Liver (tissue), 8 donors: ENCODE measurements at regions not wholly inside any gene's neighbourhood (a gene's known extent, or its start where the extent isn't known, plus 50 kb on each side); places are given as distances from the start of the nearest gene placed in this dataset.

Experiments used
- DNase-seq: peaks from one replicate; pipeline ENCODE4 v3.0.0-alpha.2; 2017; ENCODE audit warnings: low spot score
- H3K27ac ChIP-seq, 2 donors: one replicate each; pipeline ENCODE4 v1.7.0; 2013; ENCODE audit warnings: inconsistent platforms in 2 of 2, low read length in 2 of 2, control low read depth in 1 of 2, low read depth in 1 of 2, mild to moderate bottlenecking in 1 of 2
- H3K27me3 ChIP-seq, 4 donors: one replicate each; pipeline versions ENCODE4 v1.6.1 to v1.7.0; 2013; ENCODE audit warnings: low read length in 3 of 4, inconsistent platforms in 1 of 4, mild to moderate bottlenecking in 1 of 4, moderate library complexity in 1 of 4; ENCODE audit not compliant: control insufficient read depth in 4 of 4, insufficient read depth in 4 of 4
- H3K36me3 ChIP-seq, 4 donors: one replicate each; pipeline versions ENCODE4 v1.6.1 to v1.7.0; 2013; ENCODE audit warnings: low read length in 3 of 4, mild to moderate bottlenecking in 3 of 4, low read depth in 1 of 4, moderate library complexity in 1 of 4; ENCODE audit not compliant: control insufficient read depth in 4 of 4, insufficient read depth in 3 of 4
- H3K4me1 ChIP-seq, 4 donors: one replicate each; pipeline versions ENCODE4 v1.6.1 to v1.7.0; 2013; ENCODE audit warnings: low read length in 3 of 4, mild to moderate bottlenecking in 3 of 4, moderate library complexity in 1 of 4; ENCODE audit not compliant: control insufficient read depth in 4 of 4, insufficient read depth in 4 of 4
- H3K4me3 ChIP-seq, 3 donors: one replicate each; pipeline versions ENCODE4 v1.6.1 to v1.7.0; 2013; ENCODE audit warnings: low read length in 3 of 3, control low read depth in 1 of 3, low read depth in 1 of 3, mild to moderate bottlenecking in 1 of 3
- H3K9ac ChIP-seq, 2 donors: one replicate each; pipeline ENCODE4 v1.7.0; 2013; ENCODE audit warnings: low read length in 2 of 2, mild to moderate bottlenecking in 2 of 2, moderate library complexity in 2 of 2, control low read depth in 1 of 2, low read depth in 1 of 2
- H3K9me3 ChIP-seq, 4 donors: one replicate each; pipeline versions ENCODE4 v1.6.1 to v1.7.0; 2013; ENCODE audit warnings: low read length in 3 of 4; ENCODE audit not compliant: control insufficient read depth in 4 of 4
- ATF3 ChIP-seq: IDR thresholded peaks from 2 replicates; pipeline ENCODE4 v1.6.1; 2016; ENCODE audit warnings: antibody characterized with exemption
- CTCF ChIP-seq: fragments of 150-350 bp; IDR thresholded peaks from 2 replicates; pipeline ENCODE4 v1.5.1; 2017; ENCODE audit warnings: improper control_type of control experiment, low read depth, low read length; ENCODE audit not compliant: missing input control
- EGR1 ChIP-seq, 2 donors: IDR thresholded peaks; 2 replicates each; pipeline ENCODE4 v1.6.1; 2016 to 2018; ENCODE audit warnings: antibody characterized with exemption in 2 of 2, low read depth in 2 of 2
- FOXA1 ChIP-seq: IDR thresholded peaks from 2 replicates; pipeline ENCODE4 v1.6.1; 2016; ENCODE audit warnings: antibody characterized with exemption
- FOXA2 ChIP-seq: IDR thresholded peaks from 2 replicates; pipeline ENCODE4 v1.6.1; 2016; ENCODE audit warnings: antibody characterized with exemption
- GABPA ChIP-seq, 2 donors: IDR thresholded peaks in 1 of 2; conservative IDR thresholded peaks in 1 of 2; 2 replicates each; pipeline ENCODE4 v1.6.1; 2016; ENCODE audit warnings: antibody characterized with exemption in 2 of 2, mild to moderate bottlenecking in 1 of 2, moderate library complexity in 1 of 2
- HNF4A ChIP-seq, 2 donors: conservative IDR thresholded peaks; 2 replicates each; pipeline ENCODE4 v1.6.1; 2016; ENCODE audit warnings: antibody characterized with exemption in 2 of 2, mild to moderate bottlenecking in 2 of 2
- HNF4G ChIP-seq: IDR thresholded peaks from 2 replicates; pipeline ENCODE4 v1.6.1; 2016; ENCODE audit warnings: antibody characterized with exemption
- JUND ChIP-seq, 2 donors: IDR thresholded peaks; 2 replicates each; pipeline ENCODE4 v1.6.1; 2016; ENCODE audit warnings: antibody characterized with exemption in 2 of 2
- MAX ChIP-seq: IDR thresholded peaks from 2 replicates; pipeline ENCODE4 v1.6.1; 2016; ENCODE audit warnings: antibody characterized with exemption
- NR2F2 ChIP-seq: IDR thresholded peaks from 2 replicates; pipeline ENCODE4 v1.6.1; 2016; ENCODE audit warnings: antibody characterized with exemption
- RAD21 ChIP-seq, 2 donors: IDR thresholded peaks; 2 replicates each; pipeline ENCODE4 v1.6.1; 2016; ENCODE audit warnings: antibody characterized with exemption in 2 of 2, mild to moderate bottlenecking in 2 of 2
- REST ChIP-seq: IDR thresholded peaks from 2 replicates; pipeline ENCODE4 v1.6.1; 2016; ENCODE audit warnings: antibody characterized with exemption, mild to moderate bottlenecking
- RXRA ChIP-seq, 2 donors: IDR thresholded peaks; 2 replicates each; pipeline ENCODE4 v1.6.1; 2017 to 2018; ENCODE audit warnings: antibody characterized with exemption in 2 of 2, mild to moderate bottlenecking in 1 of 2
- SP1 ChIP-seq: IDR thresholded peaks from 2 replicates; pipeline ENCODE4 v1.6.1; 2018; ENCODE audit warnings: antibody characterized with exemption, mild to moderate bottlenecking
- TAF1 ChIP-seq: conservative IDR thresholded peaks from 2 replicates; pipeline ENCODE4 v1.6.1; 2016; ENCODE audit warnings: antibody characterized with exemption, mild to moderate bottlenecking
- YY1 ChIP-seq: IDR thresholded peaks from 2 replicates; pipeline ENCODE4 v1.6.1; 2016; ENCODE audit warnings: antibody characterized with exemption, mild to moderate bottlenecking
- ZBTB33 ChIP-seq: IDR thresholded peaks from 2 replicates; pipeline ENCODE4 v1.6.1; 2016; ENCODE audit warnings: antibody characterized with exemption
- WGBS: extraction: QIAGEN DNeasy Blood & Tissue Kit; methylation state at CpG from one replicate; pipeline ENCODE4 v1.1.7; 2013; 5-methylcytosine and 5-hydroxymethylcytosine counted together
- donor health status: healthy.
- donor health status: healthy.
- donor health status: healthy.
- donor health status: healthy.
- donor health status: healthy.

GRCh38 chr4:138912704-138913340 is 102.8 kb upstream of the NOCT start:
- 76% methylated on average over 3 of the region's 3 CpGs for WGBS

More at GRCh38 chr4:138912704-138913340, 102.8 kb upstream of the NOCT start:
- Histone ChIP-seq H3K36me3 (no peaks in the 10 kb centered on the region), H3K4me1 (peaks cover 0 to 5% (median 0%) of the 10 kb centered on the region in 4 donors), H3K9ac (no peak overlapping the region), H3K4me3 (no peak overlapping the region), H3K27ac (no peak overlapping the region), H3K9me3 (no peaks in the 10 kb centered on the region), H3K27me3 (no peaks in the 10 kb centered on the region)
- DNase-seq: no peak
- no peak for TF ChIP-seq REST
- no peak for TF ChIP-seq ZBTB33
- TF ChIP-seq YY1: no peak
- no peak for TF ChIP-seq SP1
- no peak for TF ChIP-seq ATF3
- no peak for TF ChIP-seq EGR1 (IDR thresholded peaks at IDR 0.05; ENCODE audit: low read depth in 2 of 2)
- TF ChIP-seq FOXA2: no peak
- TF ChIP-seq HNF4A (conservative IDR thresholded peaks at IDR 0.05): no peak
- no peak for TF ChIP-seq RXRA (IDR thresholded peaks at IDR 0.05)
- TF ChIP-seq TAF1: no peak
- no peak for TF ChIP-seq CTCF
- TF ChIP-seq RAD21 (IDR thresholded peaks at IDR 0.05): no peak
- TF ChIP-seq JUND (IDR thresholded peaks at IDR 0.05): no peak
- TF ChIP-seq MAX: no peak
- no peak for TF ChIP-seq HNF4G
- no peak for TF ChIP-seq GABPA (IDR thresholded peaks at IDR 0.05 in 1 of 2, conservative IDR thresholded peaks at IDR 0.05 in 1 of 2)
- no peak for TF ChIP-seq FOXA1
- no peak for TF ChIP-seq NR2F2
